Panc1 (cell line): ENCODE measurements at regions not wholly inside any gene's neighbourhood (a gene's known extent, or its start where the extent isn't known, plus 50 kb on each side); places are given as distances from the start of the nearest gene placed in this dataset.

ENCODE experiments used
- CTCF ChIP-seq: fragments of 450-650 bp; IDR thresholded peaks from 2 replicates; pipeline ENCODE4 v1.5.1; 2017; ENCODE audit warnings: mild to moderate bottlenecking
- POLR2AphosphoS5 ChIP-seq: IDR thresholded peaks from 2 replicates; pipeline ENCODE4 v1.6.1; 2012; ENCODE audit warnings: mild to moderate bottlenecking, low read depth, low read length, moderate library complexity

DNA sequence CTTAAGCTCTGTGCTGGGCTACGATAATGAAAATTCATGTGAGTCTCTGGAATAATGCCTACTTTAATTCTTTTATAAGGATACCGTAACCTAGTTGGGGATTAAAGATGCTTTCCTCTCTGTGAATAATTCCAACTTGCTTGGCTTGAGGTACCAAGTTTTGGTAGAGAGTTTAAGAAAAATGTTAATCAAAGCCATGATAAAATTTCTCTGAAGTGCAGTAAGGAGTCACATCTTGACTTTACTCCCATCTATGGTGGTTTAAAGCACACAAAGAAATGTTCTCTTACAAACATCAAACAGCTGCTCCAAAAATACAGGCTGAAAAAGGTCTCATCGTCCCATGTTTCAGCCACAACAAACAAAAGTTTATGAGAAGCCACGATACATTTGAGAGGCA is 284.8 kb upstream of the TBX3 start:
- TF ChIP-seq CTCF (no peak), POLR2AphosphoS5 (no peak)
